IMR-90 (cell line): ENCODE measurements at regions not wholly inside any gene's neighbourhood (a gene's known extent, or its start where the extent isn't known, plus 50 kb on each side); places are given as distances from the start of the nearest gene placed in this dataset.

Experiments
- ATAC-seq: fragments of 200-7000 bp; cut with Tn5 transposase; 2 replicates; pipeline ENCODE4 v1.9.1; 2020; ENCODE audit warnings: low read depth, mild to moderate bottlenecking, moderate library complexity
- BruUV-seq: library from RNA; stranded (reverse); fragments of 400-500 nt; replicated peaks from 2 replicates; lab custom pipeline; 2021; lab: Mats Ljungman, UMichigan
- CTCF ChIA-PET: fragments of 300-600 bp; formaldehyde crosslinking; extraction: SDS; loops from one replicate; lab custom pipeline; 2021; ENCODE audit warnings: antibody characterized with exemption; lab: Yijun Ruan, JAX
- POLR2A ChIA-PET: fragments of 300-600 bp; sonication (Branson Sonifier 250); formaldehyde crosslinking; loops from one replicate; lab custom pipeline; 2022; ENCODE audit warnings: antibody characterized with exemption; ENCODE audit not compliant: unreplicated experiment; lab: Charles Lee
- DNase-seq: peaks from one replicate; pipeline ENCODE4 v3.0.0; 2013
- H2AFZ ChIP-seq: replicated peaks from 2 replicates; pipeline ENCODE3; 2013; ENCODE audit warnings: low read length, mild to moderate bottlenecking; ENCODE audit not compliant: poor library complexity
- H2AK5ac ChIP-seq: 2 replicates; pipeline ENCODE4 v1.6.1; 2013; ENCODE audit warnings: low read depth, low read length, inconsistent platforms
- H2AK9ac ChIP-seq: replicated peaks from 2 replicates; pipeline ENCODE3; 2013; ENCODE audit warnings: mild to moderate bottlenecking, low read depth, low read length, moderate library complexity; ENCODE audit not compliant: poor library complexity
- H2BK120ac ChIP-seq: 2 replicates; pipeline ENCODE4 v1.6.1; 2013; ENCODE audit warnings: low read depth, low read length, inconsistent platforms
- H2BK15ac ChIP-seq: 3 replicates; pipeline ENCODE4 v1.6.1; 2013; ENCODE audit warnings: low read depth, low read length, inconsistent platforms
- H2BK20ac ChIP-seq: 2 replicates; pipeline ENCODE4 v1.6.1; 2013; ENCODE audit warnings: low read depth, mild to moderate bottlenecking, inconsistent platforms, low read length, moderate library complexity
- H2BK5ac ChIP-seq: 2 replicates; pipeline ENCODE4 v1.6.1; 2013; ENCODE audit warnings: mild to moderate bottlenecking, low read depth, low read length, inconsistent platforms; ENCODE audit not compliant: poor library complexity, severe bottlenecking
- H3K14ac ChIP-seq: replicated peaks from 2 replicates; pipeline ENCODE4 v1.6.1; 2013; ENCODE audit warnings: low read depth, low read length, inconsistent platforms
- H3K18ac ChIP-seq: 2 replicates; pipeline ENCODE4 v1.6.1; 2013; ENCODE audit warnings: low read depth, low read length, control low read depth
- H3K23ac ChIP-seq: 2 replicates; pipeline ENCODE4 v1.6.1; 2013; ENCODE audit warnings: low read depth, low read length, inconsistent platforms
- H3K27ac ChIP-seq: 2 replicates; pipeline ENCODE4 v1.5.1; 2013; ENCODE audit warnings: mild to moderate bottlenecking, control low read depth, low read length; ENCODE audit not compliant: insufficient read depth
- H3K27me3 ChIP-seq: 2 replicates; pipeline ENCODE4 v1.6.1; 2013; ENCODE audit warnings: low read length; ENCODE audit not compliant: control insufficient read depth, insufficient read depth
- H3K36me3 ChIP-seq: 2 replicates; pipeline ENCODE4 v1.6.1; 2013; ENCODE audit warnings: low read length, mixed read lengths; ENCODE audit not compliant: control insufficient read depth, insufficient read depth
- H3K4ac ChIP-seq: 2 replicates; pipeline ENCODE4 v1.6.1; 2013; ENCODE audit warnings: low read depth, low read length, inconsistent platforms
- H3K4me1 ChIP-seq: 2 replicates; pipeline ENCODE4 v1.6.1; 2013; ENCODE audit warnings: low read length, mixed read lengths; ENCODE audit not compliant: control insufficient read depth, insufficient read depth
- H3K4me2 ChIP-seq: 2 replicates; pipeline ENCODE4 v1.6.1; 2013; ENCODE audit warnings: low read depth, mild to moderate bottlenecking, control low read depth, low read length, moderate library complexity
- H3K4me3 ChIP-seq: 2 replicates; pipeline ENCODE4 v1.5.1; 2013; ENCODE audit warnings: low read depth, mild to moderate bottlenecking, control low read depth, low read length, moderate library complexity; ENCODE audit not compliant: insufficient read depth
- H3K56ac ChIP-seq: 2 replicates; pipeline ENCODE4 v1.6.1; 2013; ENCODE audit warnings: low read length, inconsistent platforms; ENCODE audit not compliant: insufficient read depth; ENCODE audit errors: extremely low read depth
- H3K79me1 ChIP-seq, 2 experiments: 2 replicates each; pipeline ENCODE4 v1.6.1; 2013; ENCODE audit warnings: low read length in 2 of 2, inconsistent platforms in 1 of 2, low read depth in 1 of 2
- H3K9ac ChIP-seq: 2 replicates; pipeline ENCODE4 v1.6.1; 2013; ENCODE audit warnings: low read depth, low read length, control low read depth
- H3K9me1 ChIP-seq: 2 replicates; pipeline ENCODE4 v1.6.1; 2013; ENCODE audit warnings: low read length, inconsistent platforms; ENCODE audit not compliant: insufficient read depth
- H3K9me3 ChIP-seq: 2 replicates; pipeline ENCODE4 v1.6.1; 2013; ENCODE audit warnings: low read length; ENCODE audit not compliant: control insufficient read depth, insufficient read depth
- H4K20me1 ChIP-seq: 2 replicates; pipeline ENCODE4 v1.6.1; 2013; ENCODE audit warnings: low read length, inconsistent platforms; ENCODE audit not compliant: insufficient read depth
- H4K5ac ChIP-seq: 2 replicates; pipeline ENCODE4 v1.6.1; 2013; ENCODE audit warnings: mild to moderate bottlenecking, low read depth, low read length, control low read depth
- H4K8ac ChIP-seq, 2 experiments: 2 replicates each; pipeline ENCODE4 v1.6.1; 2013; ENCODE audit warnings: low read depth in 2 of 2, low read length in 2 of 2, control low read depth in 1 of 2, inconsistent platforms in 1 of 2
- H4K91ac ChIP-seq: 2 replicates; pipeline ENCODE4 v1.6.1; 2013; ENCODE audit warnings: low read depth, low read length, inconsistent platforms; ENCODE audit not compliant: insufficient read depth
- BHLHE40 ChIP-seq: fragments of 150-350 bp; IDR thresholded peaks from 2 replicates; pipeline ENCODE4 v1.6.1; 2016; ENCODE audit warnings: mild to moderate bottlenecking, low read depth, low read length
- CTCF ChIP-seq: conservative IDR thresholded peaks from 2 replicates; pipeline ENCODE4 v1.5.1; 2012; ENCODE audit warnings: mild to moderate bottlenecking, low read depth, low read length, improper control_type of control experiment
- ELK1 ChIP-seq: fragments of 150-350 bp; IDR thresholded peaks from 2 replicates; pipeline ENCODE4 v1.6.1; 2016; ENCODE audit warnings: low read depth, mild to moderate bottlenecking, low read length, moderate library complexity, borderline replicate concordance
- MAFK ChIP-seq: IDR thresholded peaks from 2 replicates; pipeline ENCODE4 v1.6.1; 2012; ENCODE audit warnings: low read depth, low read length, improper control_type of control experiment
- MAZ ChIP-seq: IDR thresholded peaks from 2 replicates; pipeline ENCODE4 v1.6.1; 2012; ENCODE audit warnings: low read depth, mild to moderate bottlenecking, low read length, improper control_type of control experiment, moderate library complexity, borderline replicate concordance
- MXI1 ChIP-seq: IDR thresholded peaks from 2 replicates; pipeline ENCODE4 v1.6.1; 2012; ENCODE audit warnings: low read depth, mild to moderate bottlenecking, low read length, moderate library complexity, borderline replicate concordance
- NFE2L2 ChIP-seq: fragments of 150-350 bp; IDR thresholded peaks from 2 replicates; pipeline ENCODE4 v1.6.1; 2016; ENCODE audit warnings: low read depth, mild to moderate bottlenecking, low read length
- POLR2A ChIP-seq: IDR thresholded peaks from 2 replicates; pipeline ENCODE4 v1.6.1; 2012; ENCODE audit warnings: mild to moderate bottlenecking, low read depth, low read length
- RAD21 ChIP-seq: IDR thresholded peaks from 2 replicates; pipeline ENCODE4 v1.6.1; 2012; ENCODE audit warnings: low read length, improper control_type of control experiment
- RFX5 ChIP-seq: IDR thresholded peaks from 2 replicates; pipeline ENCODE4 v1.8.0; 2012; ENCODE audit warnings: low read depth, mild to moderate bottlenecking, low read length, moderate library complexity
- SMC3 ChIP-seq: fragments of 150-350 bp; IDR thresholded peaks from 2 replicates; pipeline ENCODE4 v1.6.1; 2016; ENCODE audit warnings: low read depth, mild to moderate bottlenecking, antibody characterized with exemption, low read length, moderate library complexity
- USF2 ChIP-seq: fragments of 150-350 bp; IDR thresholded peaks from 2 replicates; pipeline ENCODE4 v1.6.1; 2017; ENCODE audit warnings: mild to moderate bottlenecking, antibody characterized with exemption, low read length, low read depth
- WGBS, 2 experiments: methylation state at CpG; one replicate each; pipeline versions ENCODE4 v1.1.5 to v1.1.7; 2013; ENCODE audit warnings: missing lambda C conversion rate in 2 of 2; ENCODE audit not compliant: insufficient read length in 1 of 2; ENCODE audit errors: extremely low coverage in 2 of 2; 5-methylcytosine and 5-hydroxymethylcytosine counted together
- dilution Hi-C: fragments of 300-500 bp; cut with HindIII; formaldehyde crosslinking; loops from one replicate; pipeline ENCODE4 v1.14.3; 2018; ENCODE audit warnings: low sequenced_read_pairs; ENCODE audit not compliant: unreplicated experiment
- in situ Hi-C: fragments of 300-500 bp; cut with MboI; formaldehyde crosslinking; loops from 3 replicates; pipeline ENCODE4 v1.14.3; 2019; ENCODE audit warnings: low sequenced_read_pairs, inconsistent platforms, mixed read lengths
- intact Hi-C: fragments of 100-400 bp; cut with micrococcal nuclease; formaldehyde crosslinking; loops from 2 replicates; pipeline ENCODE4 v1.10.0; 2022

GRCh38 chr6:44507014-44507413 is 119.5 kb downstream of the CDC5L start:
- DNase-seq (no peak), ATAC-seq (no peak)
- Histone ChIP-seq H4K91ac (no peak overlapping the region), H3K9ac (no peak overlapping the region), H3K27me3 (peaks cover 68% of the 10 kb centered on the region), H3K56ac (no peak overlapping the region), H3K23ac (no peak overlapping the region), H3K9me1 (no peaks in the 10 kb centered on the region), H2BK20ac (no peak overlapping the region), H2BK5ac (no peak overlapping the region), H4K5ac (no peak overlapping the region), H3K79me1 (no peaks in the 10 kb centered on the region), H3K4ac (no peak overlapping the region), H2AK9ac (no peak overlapping the region), H2BK120ac (no peak overlapping the region), H2AK5ac (no peak overlapping the region), H3K4me1 (peaks cover 10% of the 10 kb centered on the region), H3K4me2 (no peak overlapping the region), H3K18ac (no peak overlapping the region), H2AFZ (no peak overlapping the region), H4K20me1 (no peaks in the 10 kb centered on the region), H3K4me3 (no peak overlapping the region), H3K27ac (no peak overlapping the region), H3K36me3 (no peaks in the 10 kb centered on the region), H2BK15ac (no peak overlapping the region), H3K9me3 (peaks cover 5% of the 10 kb centered on the region), H4K8ac (no peak overlapping the region), H3K14ac (no peak overlapping the region)
- WGBS, 2 experiments = 100% methylated on average over 1 of the region's 1 CpG
- no peak for TF ChIP-seq MXI1
- no peak for TF ChIP-seq POLR2A
- TF ChIP-seq CTCF = no peak
- no peak for TF ChIP-seq SMC3
- TF ChIP-seq NFE2L2 = no peak
- TF ChIP-seq RFX5 = no peak
- TF ChIP-seq MAFK = no peak
- no peak for TF ChIP-seq RAD21
- no peak for TF ChIP-seq USF2
- no peak for TF ChIP-seq BHLHE40
- TF ChIP-seq ELK1 = no peak
- TF ChIP-seq MAZ = no peak
- no TSS peak for BruUV-seq
- POLR2A ChIA-PET = no interaction called here
- intact Hi-C loops (no loop called here), in situ Hi-C loops (no loop called here), dilution Hi-C loops (no loop called here)
- CTCF ChIA-PET = no interaction called here
